HCEC 1CT (cell line): ENCODE measurements at regions not wholly inside any gene's neighbourhood (a gene's known extent, or its start where the extent isn't known, plus 50 kb on each side); places are given as distances from the start of the nearest gene placed in this dataset.
"Not testable (repeated sequence)": the region's sequence is repeated elsewhere in the genome, so short reads cannot be mapped to it uniquely, and the experiment has no call there.

Source experiments
- DNase-seq: peaks from one replicate; pipeline ENCODE4 v3.0.0-alpha.2; 2017

- DNase-seq: no peak
Measured at GRCh38 chr13:75175575-75175974, 306.4 kb downstream of the TBC1D4 start.

- DNase-seq: not testable (repeated sequence)
Measured at GRCh38 chr13:75175097-75175496, 306.9 kb downstream of the TBC1D4 start.

- no peak for DNase-seq
Measured at GRCh38 chr13:75174481-75174880, 307.5 kb downstream of the TBC1D4 start.

GRCh38 chr13:75173457-75174356 is 308.3 kb downstream of the TBC1D4 start:
- no peak for DNase-seq

- DNase-seq: no peak
Measured at GRCh38 chr13:75170311-75170710, 311.7 kb downstream of the TBC1D4 start.

- DNase-seq: no peak
Measured at GRCh38 chr13:75165543-75166230, 316.3 kb downstream of the TBC1D4 start.

GRCh38 chr13:75161804-75162203 is 320.2 kb downstream of the TBC1D4 start:
- no peak for DNase-seq

- no peak for DNase-seq
Measured at GRCh38 chr13:75160984-75161383, 321.0 kb downstream of the TBC1D4 start.

DNA sequence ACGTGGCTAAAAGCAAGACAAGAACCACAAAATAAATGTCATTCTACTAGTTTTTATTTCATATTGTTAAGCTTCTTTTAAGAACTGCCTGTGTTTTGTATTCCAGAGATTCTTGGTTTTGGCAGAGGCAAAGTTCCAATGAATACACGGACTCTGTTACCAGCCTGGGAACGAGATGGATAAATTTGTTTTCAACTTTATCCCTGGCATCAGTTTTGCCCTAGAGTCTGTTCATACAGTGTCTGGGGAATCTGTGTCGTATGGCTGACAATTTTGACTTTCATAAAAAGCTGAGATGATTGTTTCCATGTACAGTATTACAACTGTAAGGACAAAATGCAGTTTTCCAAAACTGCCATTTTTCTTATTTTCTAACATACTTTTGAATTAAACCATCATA is 327.6 kb downstream of the TBC1D4 start:
- DNase-seq: no peak

DNA sequence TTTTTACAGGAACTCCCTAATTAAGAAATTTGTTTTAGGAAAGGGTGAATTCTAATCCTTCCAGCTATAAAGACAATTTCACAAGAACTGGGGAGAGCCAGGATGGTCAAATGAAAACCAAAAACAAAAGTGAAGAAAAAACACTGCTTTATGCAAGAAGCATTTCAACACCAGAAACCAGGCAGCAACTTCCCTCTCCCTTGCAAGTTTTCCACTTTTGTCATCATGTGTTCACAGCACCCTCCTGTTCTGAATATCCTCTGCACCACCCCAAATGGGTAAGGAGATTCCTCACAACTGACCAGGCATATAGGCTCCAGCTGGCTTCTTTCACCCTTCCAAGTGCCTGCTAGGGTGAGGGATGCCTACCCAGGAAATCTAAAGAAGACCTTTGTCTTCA is 328.1 kb downstream of the TBC1D4 start:
- DNase-seq: no peak

DNA sequence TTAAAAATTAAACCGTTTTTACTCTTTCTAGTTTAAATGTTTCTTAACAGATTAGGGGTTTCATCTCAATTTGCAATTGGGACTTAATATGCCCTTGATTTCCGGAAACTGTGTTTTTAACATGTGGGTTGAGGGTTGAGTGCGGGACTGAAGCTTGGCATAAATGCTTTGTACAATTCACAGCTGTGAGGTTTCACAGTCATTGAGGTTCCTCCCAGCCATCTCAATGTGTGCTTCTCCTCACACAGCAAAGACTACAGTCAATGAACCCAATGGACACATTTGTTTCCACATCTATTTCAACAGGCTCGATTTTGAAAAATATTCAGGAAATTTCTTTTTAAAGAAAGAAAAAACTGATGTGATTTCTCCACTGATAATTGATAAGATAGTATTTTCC is 328.6 kb downstream of the TBC1D4 start:
- DNase-seq: no peak

DNA sequence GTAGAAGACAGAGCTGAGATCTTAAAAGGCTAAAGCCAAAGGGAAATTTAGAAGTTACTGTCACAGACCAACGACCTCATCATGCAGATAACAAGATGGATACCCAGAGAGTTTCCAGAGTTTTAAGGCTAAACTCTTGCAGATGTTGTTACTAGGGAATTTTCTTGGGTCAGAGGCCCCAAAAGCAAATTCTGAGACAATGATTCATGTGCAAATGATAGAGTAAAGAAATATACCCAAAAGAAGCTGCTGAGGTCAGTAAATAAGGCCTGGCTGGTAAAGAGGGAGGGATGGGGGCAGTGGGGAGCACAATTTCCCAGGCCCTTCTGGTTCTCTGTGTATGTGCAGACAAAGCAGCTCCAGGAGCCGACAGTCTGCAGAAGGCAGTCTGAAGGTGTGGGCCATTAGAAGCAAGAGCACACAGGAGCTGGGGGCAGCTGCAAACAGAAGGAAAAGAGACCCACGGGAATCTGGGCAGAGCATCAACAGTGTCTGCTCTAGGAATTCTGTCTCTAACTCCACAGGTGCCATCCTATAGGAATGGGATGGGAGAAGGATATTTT is 330.8 kb downstream of the TBC1D4 start:
- peak; percentile 37 for DNase-seq

GRCh38 chr13:75149776-75150175 is 332.2 kb downstream of the TBC1D4 start:
- DNase-seq: no peak

- no peak for DNase-seq
Measured at GRCh38 chr13:75147946-75148345, 334.0 kb downstream of the TBC1D4 start.

DNA sequence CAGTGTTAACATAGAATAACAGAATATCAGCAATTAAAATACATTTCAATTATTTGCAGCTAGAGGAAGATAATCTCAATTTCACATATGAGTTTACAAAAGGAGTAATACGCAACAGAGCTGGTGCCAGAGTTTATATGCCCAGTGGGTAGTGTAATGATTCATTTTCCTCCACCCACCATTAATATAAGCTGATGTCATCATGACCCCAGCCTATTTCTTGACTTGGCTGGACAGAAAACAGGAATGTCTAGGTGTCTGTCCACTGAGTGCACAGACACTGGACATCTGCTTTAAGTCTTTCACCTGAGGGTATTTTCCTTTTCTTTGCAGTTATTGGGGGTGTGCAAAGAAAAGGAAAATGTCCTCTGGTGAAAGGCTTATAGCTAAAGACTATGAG is 335.5 kb downstream of the TBC1D4 start:
- DNase-seq: no peak

DNA sequence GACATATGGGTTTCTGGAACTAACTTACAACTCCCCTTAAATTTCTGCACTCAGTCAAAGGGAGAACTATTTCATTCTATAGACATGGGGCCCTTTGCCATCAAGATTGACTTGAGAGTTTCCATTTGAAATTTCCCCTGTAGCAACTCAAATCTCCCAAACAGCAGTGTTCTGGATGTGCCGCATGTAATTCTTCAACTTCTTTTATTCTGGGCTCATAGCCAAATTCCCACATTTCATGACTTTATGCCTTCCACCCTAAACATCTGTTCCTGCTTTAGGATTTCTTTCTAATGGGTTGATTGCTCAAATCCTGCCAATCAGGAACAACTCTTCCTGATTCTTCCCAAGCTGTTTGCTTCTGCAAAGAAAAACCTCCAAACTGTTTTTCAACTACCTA is 336.0 kb downstream of the TBC1D4 start:
- DNase-seq: no peak

- no peak for DNase-seq
Measured at GRCh38 chr13:75139291-75139690, 342.7 kb downstream of the TBC1D4 start.

DNA sequence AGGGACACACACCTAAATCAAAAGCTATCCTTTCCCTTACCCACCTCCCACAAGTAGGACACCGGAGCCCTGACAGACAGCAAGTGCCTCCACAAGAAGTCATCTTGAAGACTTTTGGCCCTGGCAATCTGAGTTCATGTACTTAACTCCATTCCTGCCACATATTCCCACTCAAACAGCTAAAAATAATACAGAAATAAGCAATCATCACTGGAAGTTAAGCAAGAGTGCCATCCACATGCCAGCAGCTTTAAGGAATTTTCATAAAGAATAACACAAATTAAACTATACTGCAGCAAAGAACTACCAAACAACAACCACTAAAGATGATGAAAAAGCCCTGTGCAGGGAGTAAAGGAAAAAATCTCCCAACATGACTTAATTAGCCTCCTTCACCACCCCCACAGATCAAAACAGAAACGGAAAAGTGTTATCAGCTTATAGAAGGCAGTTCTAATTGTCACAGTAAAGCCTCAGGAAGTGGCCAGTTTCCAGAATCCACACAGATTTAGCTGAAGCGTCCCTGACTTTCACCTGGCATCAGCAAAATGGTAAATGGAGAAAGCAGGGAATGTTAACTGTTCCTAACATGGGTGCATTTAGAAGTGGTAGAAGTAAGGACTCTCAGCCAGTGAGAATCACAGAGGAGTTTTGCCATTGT is 343.9 kb downstream of the TBC1D4 start:
- no peak for DNase-seq

DNA sequence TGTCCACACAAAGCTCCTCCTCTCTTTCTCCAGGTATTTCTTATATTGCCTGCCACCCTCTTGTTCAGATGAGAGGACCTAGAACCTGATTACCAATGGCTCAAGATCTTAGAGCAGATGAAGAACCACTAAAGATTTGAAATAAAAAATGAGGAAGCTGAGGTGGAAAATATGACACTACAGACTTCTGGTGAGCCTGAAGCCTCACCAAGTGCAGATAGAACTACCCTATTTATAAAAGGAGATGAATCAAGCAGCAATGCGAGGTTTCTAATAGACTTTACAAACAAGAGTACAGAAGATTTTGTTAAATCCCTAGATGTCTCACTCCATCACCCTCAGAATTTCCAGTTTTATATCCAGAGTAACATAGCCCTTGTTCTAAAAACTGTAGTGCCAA is 345.8 kb downstream of the TBC1D4 start:
- no peak for DNase-seq

DNA sequence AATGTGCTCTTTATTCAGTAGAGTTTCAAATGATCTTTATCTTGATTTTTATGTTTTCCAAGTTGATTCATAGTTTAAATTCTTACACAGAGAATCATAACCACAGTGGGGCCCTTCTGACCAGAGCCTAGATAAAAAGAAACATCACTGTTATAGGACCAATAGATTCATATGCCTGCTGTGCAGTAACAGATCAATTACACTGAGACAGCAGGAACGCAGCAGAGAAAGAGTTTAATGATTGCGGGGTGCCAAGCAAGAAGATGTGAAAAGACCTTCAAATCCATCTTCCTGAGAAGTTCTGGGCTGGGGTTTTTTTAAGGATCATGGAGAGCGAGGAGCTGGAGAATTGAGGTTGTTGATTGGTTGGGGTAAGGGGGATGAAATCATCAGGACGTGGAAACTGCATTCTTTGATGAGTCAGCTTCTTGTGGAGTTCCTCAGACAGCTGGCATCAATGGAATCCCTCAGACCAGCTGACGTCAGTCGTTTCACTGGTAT is 346.6 kb downstream of the TBC1D4 start:
- DNase-seq: peak; percentile 95

DNA sequence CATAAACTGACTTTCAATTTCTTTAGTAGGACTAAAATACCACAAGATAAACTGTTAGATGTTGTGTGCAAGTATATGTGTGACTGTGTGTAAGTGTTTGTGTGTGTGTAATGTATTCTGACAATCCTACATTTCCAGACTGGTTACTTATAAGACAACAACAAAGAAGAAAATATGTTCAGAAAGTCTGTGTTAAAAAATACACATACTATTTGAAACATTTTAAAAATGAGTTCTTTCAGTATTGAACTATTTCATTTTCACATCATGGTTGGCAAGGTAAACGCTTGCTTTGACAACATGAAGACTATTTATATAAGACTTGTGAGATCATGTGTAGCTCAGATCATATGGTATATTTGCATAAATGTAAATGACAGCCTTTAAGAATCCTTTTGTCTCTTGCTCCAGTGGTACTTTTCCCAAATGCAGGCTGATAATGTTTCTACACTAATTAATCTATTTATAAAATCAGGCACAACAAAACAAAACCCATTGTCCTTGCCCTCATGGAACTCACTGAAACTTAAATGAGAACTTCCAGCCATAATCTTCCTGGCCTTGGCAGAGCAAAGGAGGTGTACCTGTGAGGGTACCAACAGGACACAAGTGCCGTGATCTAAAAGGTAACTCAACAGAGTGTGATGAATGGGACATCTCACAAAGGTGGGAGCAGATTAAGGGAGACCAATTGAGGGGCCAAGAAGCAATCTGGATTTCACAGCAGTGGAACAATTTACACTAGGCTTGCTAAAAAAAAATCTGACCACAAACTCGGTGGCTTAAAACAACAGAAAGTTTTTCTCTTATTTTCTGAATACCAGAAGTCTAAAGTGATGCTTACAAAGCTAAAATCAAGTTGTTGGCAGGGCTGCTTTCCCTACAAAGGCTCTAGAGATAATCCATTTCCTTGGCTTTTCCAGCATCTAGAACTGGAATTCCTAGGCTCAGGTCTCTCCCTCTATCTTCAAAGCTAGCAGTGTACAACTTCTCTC is 349.0 kb downstream of the TBC1D4 start:
- DNase-seq: no peak

GRCh38 chr13:75129331-75129730 is 352.6 kb downstream of the TBC1D4 start:
- no peak for DNase-seq
